ENCODE measurements at regions not wholly inside any gene's neighbourhood (a gene's known extent, or its start where the extent isn't known, plus 50 kb on each side); places are given as distances from the start of the nearest gene placed in this dataset.

DNA sequence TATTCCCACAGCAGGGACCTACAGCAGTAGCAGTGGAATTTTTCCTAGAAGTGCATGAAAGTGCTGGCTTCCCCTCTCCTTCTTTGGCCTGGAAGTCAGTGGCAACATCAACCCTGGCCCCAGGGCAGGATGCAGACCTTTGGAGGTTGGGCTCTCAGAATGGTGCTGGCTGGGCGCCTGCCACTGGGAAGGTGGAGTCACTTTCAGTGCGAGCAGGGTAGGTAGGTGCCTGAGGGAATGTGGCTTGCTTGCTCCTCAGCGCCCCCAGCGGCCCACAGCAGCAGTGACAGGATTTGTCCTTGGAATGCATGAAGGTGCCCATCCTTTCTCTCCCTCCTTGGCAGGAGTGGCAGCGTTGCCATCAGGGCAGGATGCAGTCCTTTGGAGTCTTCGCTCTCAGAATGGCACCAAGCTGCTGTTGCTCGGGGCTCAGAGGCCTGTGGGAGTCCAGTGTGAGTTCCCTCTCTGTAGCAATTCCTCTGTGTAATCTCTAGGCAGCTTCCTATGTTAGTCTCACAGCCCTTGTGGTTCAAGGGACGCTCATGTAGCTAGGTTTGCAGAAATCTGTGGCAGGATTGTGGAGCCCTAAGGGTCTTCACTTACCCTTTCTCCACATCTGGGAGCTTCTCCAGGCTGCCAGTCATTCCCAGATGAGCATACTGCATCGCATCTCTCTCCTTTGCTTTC lies 354.4 kb upstream of the DACH1 start (continued):
- TF ChIP-seq ZNF235 (CRISPR knock-in tag; IDR thresholded peaks at IDR 0.05; ENCODE audit: borderline replicate concordance): no peak
- no peak for TF ChIP-seq MATR3 (CRISPR knock-in tag; IDR thresholded peaks at IDR 0.05)
- TF ChIP-seq AGO1 (IDR thresholded peaks at IDR 0.05; ENCODE audit: low read depth, low read length, poor library complexity, severe bottlenecking): no peak
- TF ChIP-seq ZNF567 (CRISPR knock-in tag; IDR thresholded peaks at IDR 0.05; ENCODE audit: borderline replicate concordance): no peak
- TF ChIP-seq CTCF (CRISPR knock-in tag; IDR thresholded peaks at IDR 0.05): peak; percentile 79
- peak; percentile 27; the same call in 1 of the 2 replicates for TF ChIP-seq RAD21 (CRISPR knock-in tag; IDR thresholded peaks at IDR 0.05)
- TF ChIP-seq EP300 (IDR thresholded peaks at IDR 0.05; ENCODE audit: low read depth in 2 of 2, low read length in 2 of 2): no peak
- TF ChIP-seq EP300 (CRISPR knock-in tag; IDR thresholded peaks at IDR 0.05; ENCODE audit: borderline replicate concordance): no peak
- TF ChIP-seq ZSCAN30 (CRISPR knock-in tag; IDR thresholded peaks at IDR 0.05): no peak
- no peak for TF ChIP-seq AKNA (CRISPR knock-in tag; IDR thresholded peaks at IDR 0.05; ENCODE audit: borderline replicate concordance)
- TF ChIP-seq ZNF484 (CRISPR knock-in tag; IDR thresholded peaks at IDR 0.05; ENCODE audit: borderline replicate concordance, low read depth): no peak
- peak; percentile 86 for TF ChIP-seq TEAD3 (CRISPR knock-in tag; optimal IDR thresholded peaks at IDR 0.05; ENCODE audit: borderline replicate concordance)
- no peak for TF ChIP-seq DNMT1 (CRISPR knock-in tag; IDR thresholded peaks at IDR 0.05)
- no peak for TF ChIP-seq ZFP36L2 (CRISPR knock-in tag; IDR thresholded peaks at IDR 0.05)
- peak; percentile 76; the same call in 1 of the 2 replicates for TF ChIP-seq ZFP36L1 (CRISPR knock-in tag; IDR thresholded peaks at IDR 0.05)
- no peak for TF ChIP-seq RARA (CRISPR knock-in tag; IDR thresholded peaks at IDR 0.05)
- no peak for TF ChIP-seq MYC (CRISPR knock-in tag; IDR thresholded peaks at IDR 0.05; ENCODE audit: borderline replicate concordance)
